ENCODE measurements at regions not wholly inside any gene's neighbourhood (a gene's known extent, or its start where the extent isn't known, plus 50 kb on each side); places are given as distances from the start of the nearest gene placed in this dataset.

DNA sequence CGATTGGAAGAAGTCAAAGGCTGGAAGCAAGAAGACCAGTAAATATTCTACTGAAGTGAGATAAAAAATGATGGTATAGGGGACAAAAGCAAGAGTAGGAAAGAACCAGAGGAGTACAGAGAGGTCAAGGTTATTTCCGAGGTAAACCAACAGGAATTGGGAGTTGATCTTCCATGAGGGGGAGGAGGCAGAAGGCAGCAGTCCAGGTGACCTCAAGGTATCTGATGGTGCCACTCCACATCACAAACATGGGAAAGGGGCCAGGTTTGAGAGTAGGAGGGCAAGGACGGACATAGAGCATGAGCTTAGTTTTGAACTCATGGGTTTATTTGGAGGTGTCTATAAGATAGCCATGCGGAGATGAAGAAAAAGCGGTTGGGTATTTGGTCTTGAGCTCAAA, 79.4 kb upstream of the CDYL2 start:
- TF ChIP-seq CTCF (IDR thresholded peaks at IDR 0.05) (no peak), POLR2A (IDR thresholded peaks at IDR 0.05) (no peak)
